Endometrium (tissue), 2 donors: ENCODE measurements at regions not wholly inside any gene's neighbourhood (a gene's known extent, or its start where the extent isn't known, plus 50 kb on each side); places are given as distances from the start of the nearest gene placed in this dataset.
"Not testable (repeated sequence)": the region's sequence is repeated elsewhere in the genome, so short reads cannot be mapped to it uniquely, and the experiment has no call there.

ENCODE experiments used
- FAIRE-seq: peaks from 2 replicates; lab custom pipeline; 2012; peaks lifted over from hg19 to GRCh38; lab: Jason Lieb, UNC
- donor health status: control.
- donor health status: control.

DNA sequence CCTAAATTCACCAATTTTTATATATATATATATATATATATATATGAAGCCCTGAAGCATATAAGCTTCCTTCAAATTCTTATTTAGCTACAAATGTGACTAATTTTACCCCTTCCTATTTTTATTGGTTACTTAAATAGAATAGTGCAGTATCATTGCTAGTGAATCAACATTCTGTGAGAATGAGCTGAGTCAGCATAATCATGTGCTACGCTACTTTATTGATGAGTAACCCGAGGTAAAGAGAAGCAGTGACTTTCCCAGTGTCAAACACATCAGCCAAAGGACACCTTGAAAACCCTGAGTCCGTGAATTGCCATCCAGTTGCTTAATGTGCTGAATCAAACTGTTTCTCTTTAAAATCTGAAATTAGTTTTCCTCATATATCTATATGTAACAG is 546.2 kb downstream of the DMRTA1 start:
- FAIRE-seq = no peak

DNA sequence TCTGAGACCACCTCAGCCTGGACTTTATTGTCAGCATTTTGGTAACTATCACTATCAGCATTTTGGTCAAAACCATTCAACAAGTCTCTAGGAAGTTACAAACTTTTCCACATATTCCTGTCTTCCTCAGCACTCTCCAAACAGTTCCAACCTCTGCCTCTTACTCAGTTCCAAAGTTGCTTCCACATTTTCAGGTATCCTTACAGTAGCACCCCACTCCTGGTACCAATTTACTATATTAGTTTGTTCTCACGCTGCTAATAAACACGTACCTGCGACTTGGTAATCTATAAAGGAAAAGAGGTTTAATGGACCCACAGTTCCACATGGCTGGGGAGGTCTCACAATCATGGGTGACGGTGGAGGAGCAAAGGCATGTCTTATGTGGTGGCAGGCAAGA is 551.3 kb downstream of the DMRTA1 start:
- FAIRE-seq = no peak

DNA sequence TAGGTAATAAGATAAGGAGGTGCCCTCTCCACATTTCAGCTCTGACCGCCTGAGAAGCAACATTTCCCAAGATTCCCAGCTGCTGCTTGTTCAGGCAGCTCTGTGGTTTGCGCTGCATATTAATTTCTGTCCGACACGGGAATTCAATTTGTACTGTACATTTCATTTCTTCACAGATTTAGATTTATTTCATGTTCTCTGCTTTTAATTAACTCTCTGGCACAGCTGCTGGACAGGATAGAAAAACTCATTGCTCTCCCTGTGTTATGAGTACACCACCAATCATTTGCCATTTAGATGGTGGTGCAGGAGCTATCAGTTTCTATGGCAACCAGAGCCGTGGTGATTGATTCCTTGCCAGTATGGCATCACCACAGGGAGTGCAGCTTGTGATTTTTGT is 558.5 kb downstream of the DMRTA1 start:
- no peak for FAIRE-seq

DNA sequence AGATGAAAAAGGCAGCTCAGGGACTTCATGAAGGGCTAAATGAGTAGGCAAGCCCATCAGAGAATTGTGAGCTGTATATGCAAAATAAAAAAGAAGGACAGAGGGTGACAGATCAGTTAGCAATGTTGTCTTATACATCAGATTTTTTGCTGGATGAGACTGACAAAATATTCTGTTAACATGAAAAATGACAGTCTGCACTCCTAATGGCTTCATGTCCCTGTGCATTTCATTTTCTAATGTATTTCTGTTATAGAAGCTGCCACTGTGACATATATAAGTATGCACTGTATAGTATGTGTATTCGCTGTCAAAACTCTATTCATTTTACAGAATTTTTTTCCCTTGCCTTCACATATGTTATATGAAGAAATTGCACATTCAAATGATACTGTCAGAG is 559.5 kb downstream of the DMRTA1 start:
- no peak for FAIRE-seq

DNA sequence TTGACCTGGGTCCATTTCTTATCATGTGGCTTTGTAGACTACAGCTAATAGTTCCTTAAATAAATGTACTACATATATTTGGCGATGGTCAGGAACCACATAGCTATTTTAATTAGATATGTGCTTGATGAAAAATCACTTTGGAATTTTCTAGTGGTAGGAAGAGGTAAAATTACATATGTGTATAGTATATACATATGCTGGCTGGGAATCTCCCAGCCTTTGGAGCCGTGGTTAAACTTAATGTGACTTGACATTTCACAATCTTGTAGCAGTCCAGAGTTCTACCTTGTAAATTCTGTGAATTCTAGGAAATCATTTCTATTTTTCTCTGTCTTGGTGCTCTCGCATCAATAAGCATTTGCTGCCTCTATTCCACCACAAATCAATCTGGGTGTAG is 565.0 kb downstream of the DMRTA1 start:
- FAIRE-seq = no peak

DNA sequence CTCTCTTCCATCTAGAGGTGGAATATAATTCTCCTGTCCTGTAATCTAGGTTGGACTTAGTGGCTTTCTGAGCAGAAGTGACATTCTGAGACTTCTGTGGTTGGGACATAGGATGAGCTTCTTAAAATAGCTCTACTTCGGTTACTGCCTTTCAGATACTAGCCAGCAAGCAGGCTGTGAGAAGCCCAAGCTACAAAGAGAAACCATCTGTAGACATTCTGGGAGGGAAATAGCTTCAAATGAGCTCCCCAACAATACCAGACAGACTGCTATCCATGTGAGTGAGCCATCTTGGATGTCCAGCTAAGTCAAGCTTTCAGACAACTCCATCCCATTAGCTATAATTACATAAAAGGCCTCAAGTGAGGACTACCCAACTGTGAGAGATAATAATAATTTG is 568.9 kb downstream of the DMRTA1 start:
- no peak for FAIRE-seq

DNA sequence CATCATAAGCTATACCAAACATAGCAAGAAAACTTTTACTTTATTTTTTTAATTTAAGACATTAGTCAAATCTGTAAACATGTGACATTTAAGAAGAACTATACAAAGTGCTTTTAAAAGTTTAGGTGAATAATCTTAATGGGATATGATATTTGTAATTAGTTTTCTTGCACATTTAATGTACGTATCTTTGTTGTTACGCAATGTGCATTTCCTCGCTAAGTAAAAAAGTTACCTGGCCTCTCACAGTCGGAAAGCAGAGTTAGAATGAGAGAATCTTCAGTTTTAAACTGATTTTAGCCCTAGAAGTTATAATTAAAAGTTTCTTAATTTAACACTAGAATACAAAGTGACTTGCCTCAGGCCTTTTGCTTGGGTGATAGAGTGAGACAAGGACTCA is 589.8 kb downstream of the DMRTA1 start:
- no peak for FAIRE-seq

DNA sequence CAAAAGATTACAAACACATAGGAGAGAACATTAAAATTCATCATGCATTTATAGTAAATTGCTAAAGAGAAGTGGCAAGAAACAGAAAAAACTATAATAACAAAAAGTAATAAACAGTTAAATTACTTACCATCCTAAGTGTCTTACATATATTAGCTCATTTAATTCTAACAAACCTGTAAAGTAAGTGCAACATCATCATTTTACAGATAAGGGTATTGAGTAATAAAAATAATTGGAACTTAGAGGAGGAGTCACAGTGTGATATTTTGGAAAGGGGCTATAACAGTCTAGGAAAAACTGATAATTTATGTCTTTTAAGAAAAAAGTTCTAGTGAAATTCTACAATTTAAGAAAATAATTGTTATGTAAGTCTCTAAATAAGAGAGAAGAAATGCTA is 592.8 kb downstream of the DMRTA1 start:
- no peak for FAIRE-seq

DNA sequence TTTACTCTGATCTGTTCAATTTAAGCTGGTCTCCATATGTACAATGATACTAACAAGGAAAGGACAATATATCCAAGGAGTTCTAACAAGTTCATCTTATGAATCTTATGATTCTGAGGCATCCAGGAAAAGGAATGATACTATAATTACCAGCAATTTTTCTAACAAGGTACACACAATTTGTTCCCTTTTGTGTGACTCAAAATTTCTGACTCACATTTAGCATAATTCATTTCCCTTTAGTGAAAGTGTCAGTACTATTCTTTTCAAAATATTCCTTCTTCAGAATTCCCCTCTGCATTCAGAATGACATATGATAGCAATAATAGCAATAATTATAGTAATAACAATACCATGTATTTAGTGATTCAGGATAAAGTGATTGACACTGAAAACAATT is 594.8 kb downstream of the DMRTA1 start:
- no peak for FAIRE-seq

DNA sequence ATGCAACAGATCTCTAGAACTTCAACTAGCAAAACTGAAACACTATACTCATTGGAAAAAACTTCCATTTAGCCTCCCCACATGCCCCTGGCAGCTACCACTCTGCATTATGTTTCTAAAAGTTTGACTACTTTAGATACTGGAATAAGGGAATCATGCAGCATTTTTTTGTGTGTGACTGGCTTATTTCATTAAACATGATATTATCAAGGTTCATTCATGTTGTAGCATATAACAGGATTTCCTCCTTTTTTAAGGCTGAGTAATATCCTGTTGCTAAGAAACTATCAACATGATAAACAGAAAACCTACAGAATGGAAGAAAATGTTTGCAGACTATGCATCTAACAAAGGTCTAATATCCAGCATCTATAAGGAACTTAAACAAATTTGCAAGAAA is 597.9 kb downstream of the DMRTA1 start:
- FAIRE-seq = no peak

DNA sequence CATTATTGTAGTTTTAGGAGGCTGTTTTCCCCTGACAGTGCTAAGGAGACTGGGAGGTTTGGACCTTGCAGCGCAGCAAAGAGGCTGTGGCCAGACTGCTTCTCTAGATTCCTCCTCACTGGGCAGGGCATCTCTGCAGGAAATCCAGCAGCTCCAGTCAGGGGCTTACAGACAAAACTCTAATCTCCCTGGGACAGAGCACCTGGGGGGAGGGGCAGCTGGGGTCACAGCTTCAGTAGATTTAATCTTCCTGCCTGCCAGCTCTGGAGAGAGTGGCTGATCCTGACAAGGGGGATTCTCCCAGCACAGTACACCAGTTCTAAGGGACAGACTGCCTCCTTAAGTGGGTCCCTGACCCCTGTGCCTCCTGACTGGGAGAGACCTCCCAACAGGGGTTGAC is 599.4 kb downstream of the DMRTA1 start:
- not testable (repeated sequence) for FAIRE-seq

DNA sequence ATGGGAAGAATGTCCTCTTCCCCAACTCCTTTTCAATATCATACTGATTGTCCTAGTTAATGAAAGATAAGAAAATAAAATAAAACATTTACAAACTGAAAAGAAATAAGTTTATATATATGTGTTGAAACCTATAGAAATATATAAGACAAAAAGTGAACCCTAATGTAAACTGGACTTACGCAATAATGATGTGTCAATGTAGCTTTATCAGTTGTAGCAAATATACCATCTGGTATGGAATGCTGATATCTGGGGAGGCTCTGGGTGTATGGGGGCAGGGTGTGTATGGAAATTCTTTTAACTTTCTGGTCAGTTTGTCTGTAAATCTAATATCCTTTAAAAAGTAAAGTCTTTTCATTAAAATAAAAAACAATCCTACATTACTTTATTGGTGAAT is 603.9 kb downstream of the DMRTA1 start:
- FAIRE-seq = no peak

DNA sequence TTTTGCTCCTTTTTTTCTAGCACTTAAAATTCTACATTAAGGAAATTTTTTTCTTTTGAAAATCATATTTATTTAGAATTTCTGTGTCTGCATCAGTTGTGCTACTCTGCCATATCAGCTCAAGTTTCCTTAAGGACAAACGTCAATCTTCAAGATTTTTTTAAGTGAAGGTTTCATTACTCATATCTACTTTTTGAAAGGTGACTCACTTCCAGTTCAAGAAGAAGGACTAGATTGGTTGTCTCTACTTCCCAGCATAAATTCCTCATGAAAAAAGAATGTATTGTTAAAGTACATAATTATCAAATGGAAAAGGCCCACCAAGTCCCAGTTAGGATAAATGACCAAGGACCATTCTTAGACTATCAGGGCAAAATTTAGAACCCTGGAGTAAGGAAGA is 626.5 kb downstream of the DMRTA1 start:
- no peak for FAIRE-seq

DNA sequence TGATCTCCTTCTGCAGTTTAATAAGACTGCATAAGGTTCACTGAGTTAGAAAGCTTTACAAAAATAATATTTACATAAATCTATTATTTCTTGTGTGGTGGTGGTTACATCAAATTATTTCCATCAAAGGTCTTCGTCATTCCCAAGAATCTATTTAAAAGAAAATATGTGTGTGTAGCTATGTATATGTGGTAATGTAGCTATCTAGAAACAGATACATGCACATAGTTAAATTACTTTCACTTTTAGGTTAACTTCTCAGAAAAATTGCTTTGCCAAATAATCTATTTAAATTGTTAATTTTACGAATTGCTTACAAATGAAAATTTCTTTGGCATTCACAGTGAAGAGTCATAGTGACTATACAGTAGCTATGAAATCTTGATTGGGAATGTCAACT is 633.2 kb downstream of the DMRTA1 start:
- no peak for FAIRE-seq

DNA sequence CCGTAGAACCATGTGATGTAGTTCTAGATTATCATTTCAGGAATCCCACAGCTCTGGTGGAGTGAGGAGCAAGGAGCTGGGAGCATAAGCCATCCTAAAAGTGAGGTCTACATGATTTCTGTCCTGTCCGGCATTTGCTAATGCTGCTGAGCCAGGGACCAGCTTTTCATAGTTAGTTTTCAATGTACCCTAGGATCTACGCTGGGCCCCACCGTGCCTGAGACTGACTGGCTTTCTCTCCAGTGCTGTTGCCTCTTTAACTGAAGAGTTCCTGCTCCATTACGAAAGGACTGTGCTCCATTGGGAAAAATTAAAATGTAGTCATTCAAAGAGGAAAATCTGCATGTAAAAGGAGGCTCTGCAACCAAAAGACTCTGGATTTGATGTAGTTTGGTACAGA is 634.8 kb downstream of the DMRTA1 start:
- no peak for FAIRE-seq

DNA sequence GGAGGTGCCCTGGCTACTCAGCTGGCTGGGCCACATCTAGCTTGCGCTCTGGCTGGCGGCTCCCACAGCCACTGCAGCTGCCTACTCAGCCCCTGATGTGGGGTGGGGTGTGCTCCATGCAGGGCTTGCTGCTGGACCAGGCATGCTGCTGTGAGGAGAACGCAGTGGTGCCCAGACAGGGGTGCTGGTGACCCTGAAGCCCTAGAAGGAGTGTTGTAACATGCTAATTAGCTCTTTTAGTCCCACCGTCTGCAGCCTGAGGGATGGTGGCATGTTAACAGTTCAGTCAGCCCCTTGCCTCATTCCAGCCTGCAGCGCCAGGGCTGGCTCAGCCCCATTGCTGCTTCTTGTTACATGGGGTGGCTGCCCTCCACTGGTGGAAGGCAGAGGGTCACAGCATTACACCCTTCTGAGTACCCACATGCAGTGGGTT is 642.3 kb downstream of the DMRTA1 start:
- FAIRE-seq = no peak

DNA sequence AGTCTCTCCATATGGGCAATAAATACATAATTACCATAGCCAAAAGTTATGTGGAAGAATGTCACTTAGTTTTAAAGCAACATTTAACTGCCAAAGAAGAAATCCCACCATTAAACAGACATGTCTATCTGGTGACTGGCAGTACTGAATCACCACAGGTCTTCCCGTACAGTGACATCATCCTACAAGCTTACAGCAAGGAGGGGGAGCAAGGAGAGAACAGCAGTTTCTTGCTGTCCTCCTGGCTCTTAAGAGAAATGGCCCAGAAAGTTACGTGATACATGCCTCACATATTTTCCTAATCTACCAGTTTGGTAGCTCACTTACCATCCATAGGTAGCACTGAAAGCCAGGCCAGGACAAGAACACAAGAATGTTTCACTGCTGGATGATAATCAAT is 671.0 kb downstream of the DMRTA1 start:
- no peak for FAIRE-seq

DNA sequence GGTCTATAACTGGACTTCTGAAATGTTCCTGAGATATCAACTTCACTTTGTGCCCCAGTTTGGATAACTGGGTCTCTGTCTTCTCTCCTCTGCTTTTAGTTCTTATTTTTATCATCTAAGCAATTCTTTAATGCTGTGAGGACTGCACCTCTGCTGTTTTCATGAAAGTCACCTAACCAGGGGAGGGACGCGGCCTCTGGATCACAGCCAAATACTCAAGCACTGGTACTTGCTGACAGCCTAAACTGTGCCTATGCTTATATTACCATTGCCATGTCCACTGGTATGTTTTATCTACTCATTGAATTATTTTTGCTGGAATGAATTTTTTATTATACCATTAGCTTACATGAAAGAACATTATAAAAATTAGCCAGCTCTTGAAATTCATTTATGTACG is 674.0 kb downstream of the DMRTA1 start:
- no peak for FAIRE-seq

DNA sequence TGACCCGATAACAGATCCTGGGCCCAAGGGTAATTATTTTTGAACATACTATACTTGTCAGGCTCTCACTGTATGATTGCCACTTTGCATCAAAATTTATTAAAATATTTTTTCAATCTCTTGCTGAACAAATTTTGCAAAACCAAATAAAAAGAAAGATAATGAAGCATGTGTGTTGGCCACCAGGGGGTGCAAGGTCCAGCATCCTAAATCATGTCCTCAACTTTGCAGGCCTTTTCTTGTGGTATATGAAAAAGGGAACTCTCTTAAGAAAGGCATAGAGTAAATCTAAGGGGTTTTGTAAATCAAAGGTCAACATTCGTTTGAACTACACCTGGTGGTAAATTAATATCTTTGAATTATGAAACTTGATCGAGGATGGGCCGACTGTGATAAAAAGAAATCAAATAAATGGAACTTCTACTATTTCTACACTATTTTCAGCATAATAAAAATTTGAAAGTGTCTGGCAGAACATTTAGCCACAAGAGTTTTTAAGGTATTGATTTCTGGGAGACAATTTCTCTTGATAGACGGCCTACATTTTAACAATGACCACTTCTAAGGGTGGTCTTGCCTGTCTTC is 676.5 kb downstream of the DMRTA1 start:
- FAIRE-seq = no peak

DNA sequence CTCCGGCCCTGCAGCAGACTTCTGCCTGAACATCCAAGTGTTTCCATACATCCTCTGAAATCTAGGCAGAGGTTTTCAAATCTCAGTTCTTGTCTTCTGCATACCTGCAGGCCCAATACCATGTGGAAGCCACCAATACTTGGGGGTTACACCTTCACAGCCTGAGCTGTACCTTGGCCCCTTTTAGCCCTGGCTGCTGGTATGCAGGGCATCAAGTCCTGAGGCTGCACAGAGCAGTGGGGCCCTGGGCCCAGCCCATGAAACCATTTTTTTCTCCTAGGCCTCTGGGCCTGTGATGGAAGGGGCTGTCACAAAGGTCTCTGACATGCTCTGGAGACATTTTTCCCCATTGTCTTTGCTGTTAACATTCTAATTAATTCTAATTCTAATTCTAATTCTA is 680.6 kb downstream of the ELAVL2 start:
- FAIRE-seq = no peak

DNA sequence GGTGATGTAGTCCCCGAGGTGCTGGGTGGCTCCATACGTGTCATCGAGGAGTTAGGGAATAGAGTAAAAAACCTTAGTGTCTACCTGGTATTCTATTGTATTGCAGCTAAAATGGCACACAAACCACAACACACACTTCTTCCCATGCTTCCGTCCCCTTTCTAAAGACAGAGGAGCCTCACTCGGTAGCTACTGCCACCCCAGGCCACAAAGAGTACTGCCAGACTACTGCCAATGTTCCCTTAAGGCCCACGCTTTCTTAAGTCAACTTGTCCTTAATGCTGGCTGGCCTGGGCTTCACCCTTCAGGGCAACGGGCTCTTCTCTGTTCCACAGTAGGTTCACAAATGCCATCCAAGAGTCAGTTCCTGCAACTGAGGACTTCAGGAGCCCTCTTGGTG is 673.0 kb downstream of the ELAVL2 start:
- FAIRE-seq = no peak

DNA sequence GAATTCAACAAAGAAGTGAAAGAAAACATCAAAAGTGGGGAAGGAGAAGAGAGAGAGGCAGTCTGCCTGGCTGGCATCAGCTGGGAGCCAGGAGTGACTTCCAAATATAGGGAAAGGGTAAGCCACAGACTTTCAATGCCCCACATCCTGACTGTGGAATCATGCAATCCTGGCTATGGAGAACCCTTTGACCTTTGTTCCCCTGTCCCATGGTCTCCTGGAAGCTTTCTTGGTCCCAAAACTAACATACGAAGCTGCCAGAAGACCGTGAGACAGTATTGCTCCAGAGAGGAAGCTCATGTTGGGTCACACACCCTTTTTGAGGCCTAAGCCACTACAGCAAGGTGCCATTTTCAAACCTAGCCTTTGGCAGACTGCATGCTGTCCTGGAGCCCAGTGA is 665.5 kb downstream of the ELAVL2 start:
- no peak for FAIRE-seq

DNA sequence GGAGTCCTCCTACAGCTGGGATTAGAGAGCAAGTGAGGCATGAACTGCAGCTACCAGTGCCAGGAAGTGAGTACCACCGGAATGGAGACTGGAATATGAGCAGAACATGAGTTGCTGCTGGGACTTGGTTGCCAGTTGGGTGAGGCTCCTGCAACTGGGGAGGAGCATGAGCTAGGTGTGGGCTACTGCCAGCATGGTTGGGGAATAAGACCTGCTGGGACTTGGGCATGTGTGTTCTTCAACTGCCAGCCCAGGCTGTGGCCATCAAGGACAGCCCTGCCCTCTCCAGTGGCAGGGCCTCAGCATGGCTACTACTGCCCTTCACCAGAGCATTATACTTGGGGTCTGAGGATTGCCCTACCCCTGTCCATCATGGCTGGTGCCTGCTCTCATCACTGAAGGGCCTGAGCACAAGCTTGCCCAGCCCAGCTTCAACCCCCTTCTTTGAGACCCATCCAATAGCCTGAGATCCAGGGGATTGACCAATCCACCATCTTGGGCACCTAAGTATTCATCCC is 665.0 kb downstream of the ELAVL2 start:
- FAIRE-seq = no peak

DNA sequence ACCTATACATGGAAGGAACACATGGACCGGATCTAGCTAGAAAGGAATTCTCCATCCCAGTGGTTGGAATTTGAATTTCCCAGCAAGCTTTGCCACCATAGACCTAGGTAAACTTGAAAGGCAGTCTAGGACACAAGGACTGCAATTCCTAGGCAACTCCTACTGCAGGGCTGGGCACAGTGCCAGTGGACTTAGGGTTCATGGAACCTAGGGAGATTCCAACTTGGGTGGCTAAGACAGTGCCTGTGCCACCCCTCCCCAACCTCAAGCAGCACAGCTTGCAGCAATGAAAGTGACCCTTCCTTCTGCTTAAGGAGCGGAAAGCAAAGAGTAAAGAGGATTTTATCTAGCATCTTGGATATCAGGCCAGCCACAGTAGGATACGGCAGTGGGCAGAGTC is 663.3 kb downstream of the ELAVL2 start:
- FAIRE-seq = no peak

DNA sequence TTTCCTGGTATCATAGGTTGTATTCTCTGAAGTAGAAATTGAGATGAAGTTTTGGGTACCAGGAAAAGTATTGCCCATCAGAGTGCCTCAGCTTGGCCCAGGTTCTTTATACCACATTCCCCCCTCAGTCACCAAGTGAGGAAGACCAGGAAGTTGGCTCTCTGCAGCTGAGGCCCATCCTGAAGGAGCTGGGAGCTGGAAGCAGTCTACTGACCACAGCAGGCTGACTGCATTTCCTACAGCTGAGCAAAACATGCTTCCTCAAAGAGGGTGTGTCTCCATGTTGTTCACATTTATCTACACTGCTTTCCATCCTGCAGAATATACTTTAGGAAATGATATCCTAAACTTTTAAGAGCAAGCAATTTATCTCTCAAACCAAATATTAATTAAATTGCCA is 654.6 kb downstream of the ELAVL2 start:
- no peak for FAIRE-seq
